ENCODE measurements at regions not wholly inside any gene's neighbourhood (a gene's known extent, or its start where the extent isn't known, plus 50 kb on each side); places are given as distances from the start of the nearest gene placed in this dataset.
"Not testable (repeated sequence)": the region's sequence is repeated elsewhere in the genome, so short reads cannot be mapped to it uniquely, and the experiment has no call there.

DNA sequence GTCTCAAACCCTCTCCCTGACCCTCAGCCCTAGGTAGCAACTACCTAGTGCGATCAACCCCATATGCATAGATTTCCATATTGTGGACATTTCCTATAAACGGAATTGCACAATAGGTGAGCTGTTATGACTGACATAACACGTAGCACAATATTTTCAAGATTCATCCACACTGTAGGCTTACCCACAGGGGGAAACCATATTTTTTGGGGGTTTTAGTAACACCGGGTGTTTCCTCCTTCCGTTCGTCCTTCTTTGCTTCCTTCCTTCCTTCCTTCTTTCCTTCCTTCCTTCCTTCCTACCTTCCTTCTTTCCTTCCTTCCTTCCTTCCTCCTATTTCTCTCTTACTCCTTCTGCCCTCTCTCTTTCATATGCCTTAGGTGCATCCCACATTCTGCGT lies 524.2 kb downstream of the CWH43 start:
- not testable (repeated sequence) for H3K27me3 Mint-ChIP-seq; H3K4me1 Mint-ChIP-seq (ENCODE audit: low read depth); H3K27ac Mint-ChIP-seq; DNase-seq (ENCODE audit: low spot score, unreplicated experiment); H3K4me3 Mint-ChIP-seq (ENCODE audit: low read depth)
- Mint-ChIP-seq H3K9me3 (ENCODE audit: low read depth) (peaks cover 52% of the 10 kb centered on the region), H3K36me3 (ENCODE audit: insufficient read depth) (peaks cover 23% of the 10 kb centered on the region)

DNA sequence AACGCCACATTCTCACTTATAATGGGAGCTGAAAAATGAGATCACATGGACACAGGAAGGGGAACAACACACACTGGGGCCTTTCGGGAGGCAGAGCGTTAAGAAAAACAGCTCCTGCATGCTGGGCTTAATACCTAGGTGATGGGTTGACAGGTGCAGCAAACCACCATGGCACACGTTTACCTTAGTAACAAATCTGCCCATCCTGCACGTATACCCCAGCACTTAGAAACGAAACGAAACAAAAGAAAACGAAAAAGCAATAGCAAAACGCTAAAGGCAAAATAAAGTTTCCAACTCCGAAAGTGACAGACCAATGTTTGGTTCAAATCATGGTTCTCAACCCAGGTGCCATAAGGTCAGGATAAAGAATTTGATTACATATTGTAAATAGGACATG lies 525.3 kb downstream of the CWH43 start:
- peaks cover 26% of the 10 kb centered on the region for H3K36me3 Mint-ChIP-seq (ENCODE audit: insufficient read depth)
- H3K27me3 Mint-ChIP-seq; DNase-seq (ENCODE audit: low spot score, unreplicated experiment): not testable (repeated sequence)

GRCh38 chr4:49511881-49512491 lies 525.9 kb downstream of the CWH43 start:
- DNase-seq (ENCODE audit: low spot score, unreplicated experiment) = peak; percentile 41
- not testable (repeated sequence) for H3K27ac Mint-ChIP-seq; H3K4me3 Mint-ChIP-seq (ENCODE audit: low read depth); H3K4me1 Mint-ChIP-seq (ENCODE audit: low read depth); H3K27me3 Mint-ChIP-seq
- peaks cover 68% of the 10 kb centered on the region for H3K9me3 Mint-ChIP-seq (ENCODE audit: low read depth)
- H3K36me3 Mint-ChIP-seq (ENCODE audit: insufficient read depth) = peaks cover 26% of the 10 kb centered on the region

More for the DNA sequence above, 525.3 kb downstream of the CWH43 start:
- H3K4me3 Mint-ChIP-seq (ENCODE audit: low read depth); H3K4me1 Mint-ChIP-seq (ENCODE audit: low read depth); H3K27ac Mint-ChIP-seq: not testable (repeated sequence)
- H3K9me3 Mint-ChIP-seq (ENCODE audit: low read depth) = peaks cover 63% of the 10 kb centered on the region

- H3K4me1 Mint-ChIP-seq (ENCODE audit: low read depth); H3K4me3 Mint-ChIP-seq (ENCODE audit: low read depth); H3K27me3 Mint-ChIP-seq; H3K27ac Mint-ChIP-seq: not testable (repeated sequence)
- H3K36me3 Mint-ChIP-seq (ENCODE audit: insufficient read depth) = peaks cover 26% of the 10 kb centered on the region
- peaks cover 68% of the 10 kb centered on the region for H3K9me3 Mint-ChIP-seq (ENCODE audit: low read depth)
- peak; percentile 62 for DNase-seq (ENCODE audit: low spot score, unreplicated experiment)
Observed at GRCh38 chr4:49512641-49513545, 526.8 kb downstream of the CWH43 start.

GRCh38 chr4:49513546-49514115 lies 527.6 kb downstream of the CWH43 start:
- Mint-ChIP-seq H3K9me3 (ENCODE audit: low read depth) (peaks cover 68% of the 10 kb centered on the region), H3K36me3 (ENCODE audit: insufficient read depth) (peaks cover 26% of the 10 kb centered on the region)
- peak; percentile 51 for DNase-seq (ENCODE audit: low spot score, unreplicated experiment)
- H3K27me3 Mint-ChIP-seq; H3K4me1 Mint-ChIP-seq (ENCODE audit: low read depth); H3K4me3 Mint-ChIP-seq (ENCODE audit: low read depth); H3K27ac Mint-ChIP-seq: not testable (repeated sequence)

- H3K4me3 Mint-ChIP-seq (ENCODE audit: low read depth); H3K4me1 Mint-ChIP-seq (ENCODE audit: low read depth); H3K27ac Mint-ChIP-seq; H3K27me3 Mint-ChIP-seq: not testable (repeated sequence)
- Mint-ChIP-seq H3K9me3 (ENCODE audit: low read depth) (peaks cover 68% of the 10 kb centered on the region), H3K36me3 (ENCODE audit: insufficient read depth) (peaks cover 26% of the 10 kb centered on the region)
- DNase-seq (ENCODE audit: low spot score, unreplicated experiment) = peak; percentile 58
Observed at GRCh38 chr4:49514171-49514699, 528.2 kb downstream of the CWH43 start.

- Mint-ChIP-seq H3K9me3 (ENCODE audit: low read depth) (peaks cover 68% of the 10 kb centered on the region), H3K36me3 (ENCODE audit: insufficient read depth) (peaks cover 26% of the 10 kb centered on the region)
- DNase-seq (ENCODE audit: low spot score, unreplicated experiment) = not testable (repeated sequence)
Observed at GRCh38 chr4:49514841-49515240, 528.8 kb downstream of the CWH43 start.

GRCh38 chr4:49515241-49515640 lies 529.2 kb downstream of the CWH43 start:
- H3K36me3 Mint-ChIP-seq (ENCODE audit: insufficient read depth) = peaks cover 26% of the 10 kb centered on the region
- H3K4me1 Mint-ChIP-seq (ENCODE audit: low read depth); H3K27ac Mint-ChIP-seq; H3K27me3 Mint-ChIP-seq; H3K4me3 Mint-ChIP-seq (ENCODE audit: low read depth); DNase-seq (ENCODE audit: low spot score, unreplicated experiment): not testable (repeated sequence)
- peaks cover 65% of the 10 kb centered on the region for H3K9me3 Mint-ChIP-seq (ENCODE audit: low read depth)

More at GRCh38 chr4:49514841-49515240, 528.8 kb downstream of the CWH43 start:
- H3K4me3 Mint-ChIP-seq (ENCODE audit: low read depth); H3K27me3 Mint-ChIP-seq; H3K27ac Mint-ChIP-seq; H3K4me1 Mint-ChIP-seq (ENCODE audit: low read depth): not testable (repeated sequence)

DNA sequence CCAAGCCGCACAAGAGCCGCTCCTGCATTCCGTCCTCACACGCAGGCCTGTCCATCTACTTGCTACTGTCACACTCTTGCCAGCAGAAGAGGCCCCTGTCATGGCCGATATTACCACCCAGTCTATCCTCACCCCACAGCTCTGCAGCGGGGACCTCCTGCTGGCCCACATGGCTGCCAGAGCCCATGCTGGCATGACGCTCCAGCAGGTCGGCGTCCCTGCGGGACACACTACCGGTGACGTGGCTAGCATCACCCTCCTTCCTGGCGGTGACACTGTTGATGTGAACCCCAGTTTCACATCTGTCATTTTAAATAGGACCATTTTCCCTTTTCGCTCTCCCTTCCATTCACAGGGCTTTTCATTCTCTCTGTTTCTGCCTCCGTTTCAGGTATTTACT lies 530.0 kb downstream of the CWH43 start:
- H3K27ac Mint-ChIP-seq; H3K27me3 Mint-ChIP-seq; H3K4me3 Mint-ChIP-seq (ENCODE audit: low read depth); DNase-seq (ENCODE audit: low spot score, unreplicated experiment); H3K4me1 Mint-ChIP-seq (ENCODE audit: low read depth): not testable (repeated sequence)
- Mint-ChIP-seq H3K9me3 (ENCODE audit: low read depth) (peaks cover 57% of the 10 kb centered on the region), H3K36me3 (ENCODE audit: insufficient read depth) (peaks cover 25% of the 10 kb centered on the region)

Measured in progenitor cell of endocrine pancreas (in vitro differentiated cells).